HEK293 (cell line): ENCODE measurements at regions not wholly inside any gene's neighbourhood (a gene's known extent, or its start where the extent isn't known, plus 50 kb on each side); places are given as distances from the start of the nearest gene placed in this dataset.

Experiments
- KLF8 ChIP-seq: fragments of 450-650 bp; formaldehyde crosslinking; IDR thresholded peaks from 2 replicates; pipeline ENCODE4 v1.5.1; 2016; ENCODE audit warnings: missing biosample characterization, missing genetic modification characterization
- TRIM28 ChIP-seq: IDR thresholded peaks from 2 replicates; pipeline ENCODE4 v1.6.1; 2011; ENCODE audit warnings: low read length, control low read depth, borderline replicate concordance
- ZBTB7A ChIP-seq: fragments of 450-650 bp; formaldehyde crosslinking; IDR thresholded peaks from 2 replicates; pipeline ENCODE4 v1.5.1; 2016; ENCODE audit warnings: low read depth, missing biosample characterization, missing genetic modification characterization
- ZBTB8A ChIP-seq: fragments of 450-650 bp; formaldehyde crosslinking; IDR thresholded peaks from 2 replicates; pipeline ENCODE4 v1.5.1; 2016; ENCODE audit warnings: missing biosample characterization, missing genetic modification characterization
- ZNF132 ChIP-seq: fragments of 450-650 bp; formaldehyde crosslinking; IDR thresholded peaks from 2 replicates; pipeline ENCODE4 v1.5.1; 2017; ENCODE audit warnings: missing biosample characterization, missing genetic modification characterization, borderline replicate concordance
- ZNF398 ChIP-seq: fragments of 450-650 bp; formaldehyde crosslinking; IDR thresholded peaks from 2 replicates; pipeline ENCODE4 v1.5.1; 2017; ENCODE audit warnings: missing biosample characterization, missing genetic modification characterization
- ZNF549 ChIP-seq: fragments of 450-650 bp; IDR thresholded peaks from 2 replicates; pipeline ENCODE4 v1.5.1; 2018; ENCODE audit warnings: missing biosample characterization, missing genetic modification characterization, mild to moderate bottlenecking, inconsistent platforms, moderate library complexity
- ZNF658 ChIP-seq: fragments of 450-650 bp; formaldehyde crosslinking; IDR thresholded peaks from 2 replicates; pipeline ENCODE4; 2016; ENCODE audit warnings: missing biosample characterization, missing genetic modification characterization
- ZNF704 ChIP-seq: fragments of 450-650 bp; formaldehyde crosslinking; IDR thresholded peaks from 2 replicates; pipeline ENCODE4 v1.5.1; 2016; ENCODE audit warnings: missing biosample characterization, missing genetic modification characterization
- ZNF777 ChIP-seq: fragments of 450-650 bp; formaldehyde crosslinking; IDR thresholded peaks from 2 replicates; pipeline ENCODE4 v1.5.1; 2017; ENCODE audit warnings: missing biosample characterization, missing genetic modification characterization, borderline replicate concordance
- TF ChIP-seq, protein P1 (sequence below): fragments of 450-650 bp; formaldehyde crosslinking; IDR thresholded peaks from 2 replicates; pipeline ENCODE4 v1.5.1; 2016; ENCODE audit warnings: missing biosample characterization, missing genetic modification characterization

DNA sequence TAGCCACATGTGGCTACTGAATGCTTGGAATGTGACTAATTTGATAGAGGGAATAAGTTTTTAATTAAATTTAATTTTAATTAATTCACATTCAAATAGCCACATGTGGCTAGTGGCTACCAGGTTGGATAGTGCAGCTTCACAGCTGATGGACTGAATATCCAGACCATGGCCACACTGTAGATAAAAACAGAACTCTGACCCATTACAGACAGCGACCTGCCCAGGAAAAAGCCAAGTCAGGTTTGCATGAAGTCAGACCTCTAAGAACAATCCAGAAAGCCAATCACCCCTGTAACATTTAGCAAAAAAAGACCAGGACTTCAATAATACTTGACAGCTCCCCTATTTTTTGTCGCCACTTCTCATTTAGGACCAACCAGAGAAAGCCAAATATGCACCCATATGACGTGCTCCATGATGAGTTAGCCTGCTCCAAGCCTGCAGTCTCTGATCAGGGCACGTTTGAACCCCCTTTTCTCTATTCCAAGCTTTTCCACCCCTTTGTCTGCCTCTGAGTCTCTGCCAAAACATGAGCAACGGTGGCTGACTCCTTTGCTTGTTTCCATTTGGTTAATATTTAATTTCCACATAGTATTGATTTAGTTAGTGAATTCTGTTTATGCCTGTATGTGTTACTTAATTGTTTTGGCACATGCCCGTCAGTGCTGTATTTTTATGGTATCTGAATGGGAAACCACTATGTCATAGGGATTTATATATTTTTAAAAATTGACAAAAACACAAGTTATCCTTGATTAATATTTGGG, 636.3 kb downstream of the UTRN start:
- no peak for TF ChIP-seq TRIM28
- no peak for TF ChIP-seq ZBTB8A (tag by site-specific recombination)
- TF ChIP-seq ZNF704 (tag by site-specific recombination) = no peak
- TF ChIP-seq, protein P1, sequence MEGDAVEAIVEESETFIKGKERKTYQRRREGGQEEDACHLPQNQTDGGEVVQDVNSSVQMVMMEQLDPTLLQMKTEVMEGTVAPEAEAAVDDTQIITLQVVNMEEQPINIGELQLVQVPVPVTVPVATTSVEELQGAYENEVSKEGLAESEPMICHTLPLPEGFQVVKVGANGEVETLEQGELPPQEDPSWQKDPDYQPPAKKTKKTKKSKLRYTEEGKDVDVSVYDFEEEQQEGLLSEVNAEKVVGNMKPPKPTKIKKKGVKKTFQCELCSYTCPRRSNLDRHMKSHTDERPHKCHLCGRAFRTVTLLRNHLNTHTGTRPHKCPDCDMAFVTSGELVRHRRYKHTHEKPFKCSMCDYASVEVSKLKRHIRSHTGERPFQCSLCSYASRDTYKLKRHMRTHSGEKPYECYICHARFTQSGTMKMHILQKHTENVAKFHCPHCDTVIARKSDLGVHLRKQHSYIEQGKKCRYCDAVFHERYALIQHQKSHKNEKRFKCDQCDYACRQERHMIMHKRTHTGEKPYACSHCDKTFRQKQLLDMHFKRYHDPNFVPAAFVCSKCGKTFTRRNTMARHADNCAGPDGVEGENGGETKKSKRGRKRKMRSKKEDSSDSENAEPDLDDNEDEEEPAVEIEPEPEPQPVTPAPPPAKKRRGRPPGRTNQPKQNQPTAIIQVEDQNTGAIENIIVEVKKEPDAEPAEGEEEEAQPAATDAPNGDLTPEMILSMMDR (tag by site-specific recombination) = no peak
- no peak for TF ChIP-seq ZNF658
- TF ChIP-seq ZBTB7A = no peak
- TF ChIP-seq ZNF549 = no peak
- TF ChIP-seq ZNF132 = no peak
- TF ChIP-seq KLF8 = no peak
- no peak for TF ChIP-seq ZNF398
- TF ChIP-seq ZNF777 (tag by site-specific recombination) = no peak
